Thyroid gland (tissue), 4 donors: ENCODE measurements at regions not wholly inside any gene's neighbourhood (a gene's known extent, or its start where the extent isn't known, plus 50 kb on each side); places are given as distances from the start of the nearest gene placed in this dataset.

Experiments
- CTCF ChIP-seq, 6 experiments: fragments of 200-600 bp in 3 of 6; fragments of 450-650 bp in 3 of 6; sonication (generic) in 3 of 6; IDR thresholded peaks; one replicate each; pipeline ENCODE4 v1.5.1; 2016 to 2019; ENCODE audit warnings: antibody characterized with exemption in 6 of 6, mild to moderate bottlenecking in 2 of 6, inconsistent platforms in 1 of 6, moderate library complexity in 1 of 6
- POLR2A ChIP-seq, 2 donors: fragments of 450-650 bp; IDR thresholded peaks; one replicate each; pipeline ENCODE4 v1.6.1; 2017; ENCODE audit warnings: antibody characterized with exemption in 2 of 2, mild to moderate bottlenecking in 2 of 2, moderate library complexity in 1 of 2

DNA sequence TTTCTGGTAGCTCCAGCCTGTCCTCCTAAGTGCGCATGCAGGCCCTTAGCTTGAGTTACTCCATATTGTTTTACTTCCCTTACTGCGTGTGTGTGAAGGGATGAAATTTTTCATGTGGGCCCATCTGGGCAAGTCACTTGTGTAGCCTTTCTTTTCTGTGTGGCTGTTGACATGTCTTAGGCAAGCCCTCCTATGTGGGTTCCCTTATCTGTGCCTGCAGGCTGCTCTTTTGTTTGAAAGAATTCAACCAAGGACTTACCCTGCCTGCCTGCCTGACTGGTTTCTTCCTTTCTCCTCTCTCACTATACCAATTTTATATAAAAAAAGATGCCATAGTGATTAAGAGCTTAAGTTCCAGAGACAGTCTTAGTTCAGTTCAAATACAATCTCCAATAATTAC lies 249.3 kb downstream of the ATG4C start:
- TF ChIP-seq CTCF (IDR thresholded peaks at IDR 0.05) (no peak), POLR2A (IDR thresholded peaks at IDR 0.05) (no peak)
